ENCODE measurements at regions not wholly inside any gene's neighbourhood (a gene's known extent, or its start where the extent isn't known, plus 50 kb on each side); places are given as distances from the start of the nearest gene placed in this dataset.

DNA sequence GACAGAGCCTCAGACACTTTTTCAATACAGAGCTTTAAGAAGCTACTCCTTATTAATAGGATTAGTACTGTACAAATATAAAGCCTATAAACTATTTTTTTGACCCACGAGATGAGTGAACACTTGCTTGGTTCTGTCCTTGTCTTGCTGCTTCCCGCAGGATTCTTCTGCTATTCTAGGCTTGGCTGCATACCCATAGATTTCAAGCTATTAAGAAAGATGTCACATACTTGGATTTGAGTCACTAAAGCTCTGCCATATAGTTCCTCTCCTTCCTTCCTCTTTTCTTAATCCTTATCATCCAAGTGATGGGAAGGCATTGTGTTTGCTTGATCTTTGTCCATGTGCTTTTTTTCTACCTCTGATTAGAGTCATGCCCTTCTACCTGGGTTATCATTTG, 361.2 kb upstream of the TRPC7 start:
- TF ChIP-seq, protein P1, sequence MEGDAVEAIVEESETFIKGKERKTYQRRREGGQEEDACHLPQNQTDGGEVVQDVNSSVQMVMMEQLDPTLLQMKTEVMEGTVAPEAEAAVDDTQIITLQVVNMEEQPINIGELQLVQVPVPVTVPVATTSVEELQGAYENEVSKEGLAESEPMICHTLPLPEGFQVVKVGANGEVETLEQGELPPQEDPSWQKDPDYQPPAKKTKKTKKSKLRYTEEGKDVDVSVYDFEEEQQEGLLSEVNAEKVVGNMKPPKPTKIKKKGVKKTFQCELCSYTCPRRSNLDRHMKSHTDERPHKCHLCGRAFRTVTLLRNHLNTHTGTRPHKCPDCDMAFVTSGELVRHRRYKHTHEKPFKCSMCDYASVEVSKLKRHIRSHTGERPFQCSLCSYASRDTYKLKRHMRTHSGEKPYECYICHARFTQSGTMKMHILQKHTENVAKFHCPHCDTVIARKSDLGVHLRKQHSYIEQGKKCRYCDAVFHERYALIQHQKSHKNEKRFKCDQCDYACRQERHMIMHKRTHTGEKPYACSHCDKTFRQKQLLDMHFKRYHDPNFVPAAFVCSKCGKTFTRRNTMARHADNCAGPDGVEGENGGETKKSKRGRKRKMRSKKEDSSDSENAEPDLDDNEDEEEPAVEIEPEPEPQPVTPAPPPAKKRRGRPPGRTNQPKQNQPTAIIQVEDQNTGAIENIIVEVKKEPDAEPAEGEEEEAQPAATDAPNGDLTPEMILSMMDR (IDR thresholded peaks at IDR 0.05; ENCODE audit: borderline replicate concordance, extremely low read depth, low read length, poor library complexity, severe bottlenecking), result no peak
- TF ChIP-seq EZH2 (IDR thresholded peaks at IDR 0.05; ENCODE audit: borderline replicate concordance, low read depth, low read length, severe bottlenecking), result no peak

Data from DND-41 (cell line).